Calu3 (cell line): ENCODE measurements at regions not wholly inside any gene's neighbourhood (a gene's known extent, or its start where the extent isn't known, plus 50 kb on each side); places are given as distances from the start of the nearest gene placed in this dataset.

ENCODE experiments used
- BruUV-seq: library from RNA; stranded (reverse); fragments of 400-500 nt; replicated peaks from 2 replicates; lab custom pipeline; 2021; lab: Mats Ljungman, UMichigan
- CTCF ChIA-PET: fragments of 300-600 bp; sonication (Branson Sonifier 250); formaldehyde crosslinking; loops from one replicate; lab custom pipeline; 2022; ENCODE audit warnings: antibody characterized with exemption; lab: Charles Lee
- DNase-seq: peaks from one replicate; pipeline ENCODE4 v3.0.0; 2022
- H3K27ac Mint-ChIP-seq: one replicate; pipeline ENCODE4 v1.8.0; 2022; ENCODE audit warnings: mixed read lengths; ENCODE audit not compliant: unreplicated experiment
- H3K27me3 Mint-ChIP-seq: one replicate; pipeline ENCODE4 v1.8.0; 2022; ENCODE audit warnings: mixed read lengths; ENCODE audit not compliant: unreplicated experiment
- H3K36me3 Mint-ChIP-seq: one replicate; pipeline ENCODE4 v1.8.0; 2022; ENCODE audit warnings: mild to moderate bottlenecking, moderate library complexity, mixed read lengths; ENCODE audit not compliant: insufficient read depth, unreplicated experiment
- H3K4me1 Mint-ChIP-seq: one replicate; pipeline ENCODE4 v1.8.0; 2022; ENCODE audit warnings: mild to moderate bottlenecking, low read depth, mixed read lengths; ENCODE audit not compliant: unreplicated experiment
- H3K4me3 Mint-ChIP-seq: one replicate; pipeline ENCODE4 v1.8.0; 2022; ENCODE audit warnings: mild to moderate bottlenecking, low read depth, moderate library complexity, mixed read lengths; ENCODE audit not compliant: unreplicated experiment
- H3K9me3 Mint-ChIP-seq: one replicate; pipeline ENCODE4 v1.8.0; 2022; ENCODE audit warnings: low read depth, mixed read lengths; ENCODE audit not compliant: unreplicated experiment
- CTCF ChIP-seq: fragments of 200-600 bp; IDR thresholded peaks from one replicate; pipeline ENCODE4 v1.8.0; 2022; ENCODE audit warnings: antibody characterized with exemption; ENCODE audit not compliant: unreplicated experiment
- intact Hi-C: fragments of 100-400 bp; cut with micrococcal nuclease; formaldehyde crosslinking; loops from one replicate; pipeline ENCODE4 v1.10.0; 2022; ENCODE audit not compliant: unreplicated experiment

GRCh38 chr5:56434986-56435385, 201.9 kb upstream of the ANKRD55 start:
- CTCF ChIA-PET = no interaction called here
- Mint-ChIP-seq H3K27me3 (no peaks in the 10 kb centered on the region), H3K4me1 (no peaks in the 10 kb centered on the region), H3K36me3 (no peaks in the 10 kb centered on the region), H3K4me3 (no peak overlapping the region), H3K27ac (no peak overlapping the region), H3K9me3 (no peaks in the 10 kb centered on the region)
- intact Hi-C loops = no loop called here
- TF ChIP-seq CTCF = no peak
- DNase-seq = no peak
- BruUV-seq = no TSS peak

DNA sequence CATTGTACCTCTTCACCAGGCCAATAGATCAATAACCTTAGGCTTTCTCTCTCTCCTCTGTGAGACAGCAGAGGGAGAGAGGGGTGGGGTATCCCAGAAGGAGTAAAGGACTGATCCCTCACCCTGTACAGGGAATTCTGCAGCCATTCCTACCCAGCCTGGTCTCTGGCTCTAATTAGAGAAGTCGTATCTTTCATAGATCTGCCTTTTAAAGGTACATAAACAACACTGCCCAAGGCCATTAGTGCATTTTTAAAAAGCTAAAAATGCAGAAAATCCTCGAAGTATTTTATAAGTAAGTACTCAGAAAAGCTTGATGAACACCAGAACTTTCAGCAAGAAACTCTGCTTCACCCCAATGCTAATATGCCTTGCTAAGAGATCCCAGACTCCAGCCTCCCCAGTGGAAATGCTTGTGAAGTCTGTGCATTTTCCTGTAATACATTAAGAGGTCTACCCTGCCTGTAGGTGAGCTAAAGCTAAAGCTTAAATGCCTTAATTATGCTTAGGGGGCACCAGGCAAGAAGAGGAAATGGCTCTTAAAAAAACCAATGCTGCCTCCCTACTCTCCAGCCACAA, 200.0 kb upstream of the ANKRD55 start:
- CTCF ChIA-PET = no interaction called here
- no peak for DNase-seq
- no peak overlapping the region for H3K4me3 Mint-ChIP-seq
- H3K27me3 Mint-ChIP-seq = no peaks in the 10 kb centered on the region
- no peak overlapping the region for H3K27ac Mint-ChIP-seq
- intact Hi-C loops = no loop called here
- no peak for TF ChIP-seq CTCF
- no TSS peak for BruUV-seq
- no peaks in the 10 kb centered on the region for H3K9me3 Mint-ChIP-seq
- H3K4me1 Mint-ChIP-seq = peaks cover 10% of the 10 kb centered on the region
- peaks cover 4% of the 10 kb centered on the region for H3K36me3 Mint-ChIP-seq

- BruUV-seq = no TSS peak
- DNase-seq = no peak
- H3K27me3 Mint-ChIP-seq = no peaks in the 10 kb centered on the region
- H3K9me3 Mint-ChIP-seq = peaks cover 3% of the 10 kb centered on the region
- H3K27ac Mint-ChIP-seq = no peak overlapping the region
- intact Hi-C loops = no loop called here
- CTCF ChIA-PET = interaction anchor here (0.6 kb wide), 1 partner anchor 14 kb away, joined by 4 read pairs; no protein-coding TSS in a partner anchor
- no peak for TF ChIP-seq CTCF
- no peak overlapping the region for H3K4me3 Mint-ChIP-seq
- H3K4me1 Mint-ChIP-seq = peaks cover 10% of the 10 kb centered on the region
- H3K36me3 Mint-ChIP-seq = peaks cover 4% of the 10 kb centered on the region
Observed at GRCh38 chr5:56432321-56432720, 199.2 kb upstream of the ANKRD55 start.

- H3K4me1 Mint-ChIP-seq = peaks cover 10% of the 10 kb centered on the region
- CTCF ChIA-PET = no interaction called here
- intact Hi-C loops = no loop called here
- H3K4me3 Mint-ChIP-seq = no peak overlapping the region
- no TSS peak for BruUV-seq
- DNase-seq = no peak
- H3K9me3 Mint-ChIP-seq = peaks cover 3% of the 10 kb centered on the region
- no peak for TF ChIP-seq CTCF
- H3K36me3 Mint-ChIP-seq = peaks cover 4% of the 10 kb centered on the region
- H3K27me3 Mint-ChIP-seq = no peaks in the 10 kb centered on the region
- H3K27ac Mint-ChIP-seq = no peak overlapping the region
Observed at GRCh38 chr5:56430422-56430821, 197.3 kb upstream of the ANKRD55 start.
